ENCODE measurements at regions not wholly inside any gene's neighbourhood (a gene's known extent, or its start where the extent isn't known, plus 50 kb on each side); places are given as distances from the start of the nearest gene placed in this dataset.

DNA sequence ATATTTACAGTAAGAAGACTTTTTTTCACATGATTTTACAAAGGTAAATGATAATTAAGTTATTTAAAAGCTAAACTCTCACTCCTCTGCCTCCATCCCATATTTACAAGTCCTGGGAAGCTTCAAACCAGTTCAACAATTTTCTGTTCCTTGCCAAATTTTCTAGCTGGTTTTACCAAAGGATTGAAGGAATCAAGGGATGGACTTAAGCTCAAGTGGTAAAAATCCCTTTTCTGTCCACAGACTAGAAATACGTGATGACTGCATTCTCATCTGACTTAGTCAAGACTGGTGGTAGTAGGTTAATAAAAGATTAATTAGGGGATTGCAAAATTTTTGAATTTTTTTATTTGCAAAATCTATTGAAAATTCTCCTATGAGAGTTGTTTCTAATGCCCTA, 297.3 kb downstream of the MTX2 start:
- TF ChIP-seq, protein P1, sequence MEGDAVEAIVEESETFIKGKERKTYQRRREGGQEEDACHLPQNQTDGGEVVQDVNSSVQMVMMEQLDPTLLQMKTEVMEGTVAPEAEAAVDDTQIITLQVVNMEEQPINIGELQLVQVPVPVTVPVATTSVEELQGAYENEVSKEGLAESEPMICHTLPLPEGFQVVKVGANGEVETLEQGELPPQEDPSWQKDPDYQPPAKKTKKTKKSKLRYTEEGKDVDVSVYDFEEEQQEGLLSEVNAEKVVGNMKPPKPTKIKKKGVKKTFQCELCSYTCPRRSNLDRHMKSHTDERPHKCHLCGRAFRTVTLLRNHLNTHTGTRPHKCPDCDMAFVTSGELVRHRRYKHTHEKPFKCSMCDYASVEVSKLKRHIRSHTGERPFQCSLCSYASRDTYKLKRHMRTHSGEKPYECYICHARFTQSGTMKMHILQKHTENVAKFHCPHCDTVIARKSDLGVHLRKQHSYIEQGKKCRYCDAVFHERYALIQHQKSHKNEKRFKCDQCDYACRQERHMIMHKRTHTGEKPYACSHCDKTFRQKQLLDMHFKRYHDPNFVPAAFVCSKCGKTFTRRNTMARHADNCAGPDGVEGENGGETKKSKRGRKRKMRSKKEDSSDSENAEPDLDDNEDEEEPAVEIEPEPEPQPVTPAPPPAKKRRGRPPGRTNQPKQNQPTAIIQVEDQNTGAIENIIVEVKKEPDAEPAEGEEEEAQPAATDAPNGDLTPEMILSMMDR (conservative IDR thresholded peaks at IDR 0.05; ENCODE audit: low read depth, low read length) = no peak
- no peak for TF ChIP-seq EZH2 (IDR thresholded peaks at IDR 0.05; ENCODE audit: borderline replicate concordance, low read depth, low read length, poor library complexity, severe bottlenecking)
